OCI-LY3 (cell line): ENCODE measurements at regions not wholly inside any gene's neighbourhood (a gene's known extent, or its start where the extent isn't known, plus 50 kb on each side); places are given as distances from the start of the nearest gene placed in this dataset.

Source experiments
- H2AFZ ChIP-seq: fragments of 200-600, 300-600 bp; shearing (Covaris generic); 2 replicates; pipeline ENCODE4 v1.6.0; 2014; ENCODE audit warnings: antibody characterized with exemption, low read depth, low read length
- H3K27ac ChIP-seq: fragments of 200-600, 300-600 bp; sonication (generic); 2 replicates; pipeline ENCODE4 v1.5.1; 2014; ENCODE audit warnings: mild to moderate bottlenecking, low read length, moderate library complexity, mixed read lengths
- H3K27me3 ChIP-seq: fragments of 200-600, 300-600 bp; sonication (generic); 2 replicates; pipeline ENCODE4 v1.6.1; 2014; ENCODE audit warnings: low read depth, low read length, mixed read lengths
- H3K36me3 ChIP-seq: fragments of 200-600, 300-600 bp; sonication (generic); replicated peaks from 2 replicates; pipeline ENCODE3; 2014; ENCODE audit warnings: low read depth, low read length, mixed read lengths
- H3K4me1 ChIP-seq: fragments of 300-600, 200-600 bp; sonication (generic); 2 replicates; pipeline ENCODE4 v1.6.1; 2014; ENCODE audit warnings: low read length, mixed read lengths
- H3K4me2 ChIP-seq: fragments of 200-600, 300-600 bp; sonication (generic); 2 replicates; pipeline ENCODE4 v1.6.1; 2014; ENCODE audit warnings: low read length, mixed read lengths
- H3K4me3 ChIP-seq: fragments of 300-600, 200-600 bp; sonication (generic); 2 replicates; pipeline ENCODE4 v1.5.1; 2014; ENCODE audit warnings: antibody characterized with exemption, mild to moderate bottlenecking, low read length, moderate library complexity
- H3K79me2 ChIP-seq: fragments of 300-600, 200-600 bp; shearing (Covaris generic); 2 replicates; pipeline ENCODE4 v1.6.1; 2014; ENCODE audit warnings: mild to moderate bottlenecking, low read length, mixed read lengths
- H3K9ac ChIP-seq: fragments of 300-600, 200-600 bp; shearing (Covaris generic); 2 replicates; pipeline ENCODE4 v1.6.0; 2014; ENCODE audit warnings: mild to moderate bottlenecking, low read length, moderate library complexity
- H3K9me3 ChIP-seq: fragments of 200-600, 300-600 bp; shearing (Covaris generic); 2 replicates; pipeline ENCODE4 v1.6.1; 2014; ENCODE audit warnings: low read length, mixed read lengths; ENCODE audit not compliant: insufficient read depth
- H4K20me1 ChIP-seq: fragments of 200-600, 300-600 bp; sonication (generic); 2 replicates; pipeline ENCODE4 v1.6.1; 2016; ENCODE audit warnings: low read length, mixed read lengths; ENCODE audit not compliant: insufficient read depth
- EZH2phosphoT487 ChIP-seq: fragments of 200-600 bp; shearing (Covaris generic); IDR thresholded peaks from 2 replicates; pipeline ENCODE4 v1.6.1; 2018; ENCODE audit warnings: antibody characterized with exemption, mixed run types, low read depth
- TF ChIP-seq, protein P1 (sequence below): fragments of 200-600, 300-600 bp; sonication (generic); IDR thresholded peaks from 2 replicates; pipeline ENCODE4 v1.5.1; 2014; ENCODE audit warnings: antibody characterized with exemption, low read length, low read depth

- no peaks in the 10 kb centered on the region for H3K36me3 ChIP-seq
- H2AFZ ChIP-seq: no peak overlapping the region
- no peaks in the 10 kb centered on the region for H3K27me3 ChIP-seq
- no peaks in the 10 kb centered on the region for H4K20me1 ChIP-seq
- H3K9me3 ChIP-seq: no peaks in the 10 kb centered on the region
- H3K4me2 ChIP-seq: no peak overlapping the region
- H3K4me1 ChIP-seq: no peaks in the 10 kb centered on the region
- TF ChIP-seq EZH2phosphoT487: no peak
- TF ChIP-seq, protein P1, sequence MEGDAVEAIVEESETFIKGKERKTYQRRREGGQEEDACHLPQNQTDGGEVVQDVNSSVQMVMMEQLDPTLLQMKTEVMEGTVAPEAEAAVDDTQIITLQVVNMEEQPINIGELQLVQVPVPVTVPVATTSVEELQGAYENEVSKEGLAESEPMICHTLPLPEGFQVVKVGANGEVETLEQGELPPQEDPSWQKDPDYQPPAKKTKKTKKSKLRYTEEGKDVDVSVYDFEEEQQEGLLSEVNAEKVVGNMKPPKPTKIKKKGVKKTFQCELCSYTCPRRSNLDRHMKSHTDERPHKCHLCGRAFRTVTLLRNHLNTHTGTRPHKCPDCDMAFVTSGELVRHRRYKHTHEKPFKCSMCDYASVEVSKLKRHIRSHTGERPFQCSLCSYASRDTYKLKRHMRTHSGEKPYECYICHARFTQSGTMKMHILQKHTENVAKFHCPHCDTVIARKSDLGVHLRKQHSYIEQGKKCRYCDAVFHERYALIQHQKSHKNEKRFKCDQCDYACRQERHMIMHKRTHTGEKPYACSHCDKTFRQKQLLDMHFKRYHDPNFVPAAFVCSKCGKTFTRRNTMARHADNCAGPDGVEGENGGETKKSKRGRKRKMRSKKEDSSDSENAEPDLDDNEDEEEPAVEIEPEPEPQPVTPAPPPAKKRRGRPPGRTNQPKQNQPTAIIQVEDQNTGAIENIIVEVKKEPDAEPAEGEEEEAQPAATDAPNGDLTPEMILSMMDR: no peak
- no peak overlapping the region for H3K27ac ChIP-seq
- H3K79me2 ChIP-seq: no peaks in the 10 kb centered on the region
- H3K9ac ChIP-seq: no peak overlapping the region
- no peak overlapping the region for H3K4me3 ChIP-seq
Measured at GRCh38 chr15:47429376-47429775, 287.9 kb upstream of the SEMA6D start.

DNA sequence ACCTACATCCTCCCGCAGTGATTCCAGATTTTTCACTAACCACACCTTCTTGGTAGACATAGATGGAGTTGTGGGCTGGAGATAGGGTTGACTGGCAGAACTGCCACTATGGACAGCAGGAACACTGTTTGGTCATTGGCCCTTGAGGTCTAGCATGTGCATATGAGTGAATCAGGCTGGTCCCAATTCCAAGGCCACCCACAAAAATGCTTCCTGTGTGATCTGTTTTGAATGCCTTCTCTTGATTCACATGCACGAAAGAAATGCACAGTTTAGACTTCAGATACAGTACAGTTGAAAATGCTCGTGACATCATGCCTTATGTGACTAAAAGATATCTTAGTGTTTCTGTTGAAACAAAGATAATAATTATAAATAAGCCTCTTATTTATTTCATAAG lies 285.8 kb upstream of the SEMA6D start:
- no peak for TF ChIP-seq EZH2phosphoT487
- TF ChIP-seq, protein P1: no peak
- no peaks in the 10 kb centered on the region for H3K4me1 ChIP-seq
- H3K9ac ChIP-seq: no peak overlapping the region
- no peaks in the 10 kb centered on the region for H3K79me2 ChIP-seq
- H4K20me1 ChIP-seq: no peaks in the 10 kb centered on the region
- no peak overlapping the region for H3K4me2 ChIP-seq
- H3K36me3 ChIP-seq: no peaks in the 10 kb centered on the region
- H2AFZ ChIP-seq: no peak overlapping the region
- no peaks in the 10 kb centered on the region for H3K9me3 ChIP-seq
- H3K4me3 ChIP-seq: no peak overlapping the region
- H3K27ac ChIP-seq: no peak overlapping the region
- H3K27me3 ChIP-seq: no peaks in the 10 kb centered on the region

GRCh38 chr15:47432826-47433225 lies 284.5 kb upstream of the SEMA6D start:
- H3K27me3 ChIP-seq: no peaks in the 10 kb centered on the region
- no peak overlapping the region for H3K4me2 ChIP-seq
- no peak overlapping the region for H3K4me3 ChIP-seq
- no peaks in the 10 kb centered on the region for H4K20me1 ChIP-seq
- H3K9ac ChIP-seq: no peak overlapping the region
- no peak overlapping the region for H2AFZ ChIP-seq
- no peak overlapping the region for H3K27ac ChIP-seq
- no peaks in the 10 kb centered on the region for H3K9me3 ChIP-seq
- TF ChIP-seq EZH2phosphoT487: no peak
- TF ChIP-seq, protein P1: no peak
- no peaks in the 10 kb centered on the region for H3K79me2 ChIP-seq
- no peaks in the 10 kb centered on the region for H3K36me3 ChIP-seq
- no peaks in the 10 kb centered on the region for H3K4me1 ChIP-seq

GRCh38 chr15:47434596-47434995 lies 282.7 kb upstream of the SEMA6D start:
- Histone ChIP-seq H3K4me2 (no peak overlapping the region), H3K27me3 (peaks cover 2% of the 10 kb centered on the region; the same call in 1 of the 2 replicates), H3K9ac (no peak overlapping the region), H3K27ac (no peak overlapping the region), H3K36me3 (no peaks in the 10 kb centered on the region), H3K4me1 (no peaks in the 10 kb centered on the region), H3K79me2 (no peaks in the 10 kb centered on the region), H3K4me3 (no peak overlapping the region), H3K9me3 (no peaks in the 10 kb centered on the region), H4K20me1 (no peaks in the 10 kb centered on the region), H2AFZ (no peak overlapping the region)
- TF ChIP-seq EZH2phosphoT487: no peak
- TF ChIP-seq, protein P1: no peak
